Right lobe of liver (tissue), 6 donors: ENCODE measurements at regions not wholly inside any gene's neighbourhood (a gene's known extent, or its start where the extent isn't known, plus 50 kb on each side); places are given as distances from the start of the nearest gene placed in this dataset.
A peak's percentile ranks its signal among the peaks of the same experiment; 100 is the strongest.

Source experiments
- ATAC-seq, 4 donors: fragments of 200-7000 bp; cut with Tn5 transposase; one replicate each; pipeline ENCODE4 v1.9.1; 2020; ENCODE audit warnings: mild to moderate bottlenecking in 4 of 4, moderate library complexity in 4 of 4
- DNase-seq, 3 donors: peaks; one replicate each; pipeline ENCODE4 v3.0.0-alpha.2; 2020
- H3K27ac ChIP-seq, 3 donors: fragments of 200-600 bp; one replicate each; pipeline ENCODE4 v1.8.0; 2022
- H3K27me3 ChIP-seq, 2 donors: fragments of 200-600 bp; one replicate each; pipeline ENCODE4 v1.8.0; 2022
- H3K36me3 ChIP-seq, 4 donors: fragments of 200-600 bp; sonication (generic) in 1 of 4; one replicate each; pipeline versions ENCODE4 v1.5.1 to v1.8.0; 2017 to 2022; ENCODE audit warnings: control low read depth in 1 of 4
- H3K4me1 ChIP-seq, 4 donors: fragments of 200-600 bp; sonication (generic) in 1 of 4; one replicate each; pipeline versions ENCODE4 v1.5.1 to v1.8.0; 2017 to 2022; ENCODE audit warnings: control low read depth in 1 of 4
- H3K4me3 ChIP-seq, 3 donors: fragments of 200-600 bp; one replicate each; pipeline ENCODE4 v1.8.0; 2022
- H3K9me3 ChIP-seq, 4 donors: fragments of 200-600 bp; sonication (generic) in 1 of 4; one replicate each; pipeline versions ENCODE4 v1.5.1 to v1.8.0; 2017 to 2022; ENCODE audit warnings: control low read depth in 1 of 4
- CTCF ChIP-seq, 4 donors: fragments of 200-600 bp in 3 of 4; fragments of 450-650 bp in 1 of 4; IDR thresholded peaks; one replicate each; pipeline versions ENCODE4 v1.5.1 to v1.8.0; 2016 to 2022; ENCODE audit warnings: antibody characterized with exemption in 4 of 4, mild to moderate bottlenecking in 2 of 4
- POLR2A ChIP-seq: fragments of 450-650 bp; IDR thresholded peaks from one replicate; pipeline ENCODE4 v1.6.1; 2017; ENCODE audit warnings: antibody characterized with exemption, mild to moderate bottlenecking
- WGBS: methylation state at CpG from one replicate; pipeline ENCODE4 v1.1.6; 2018; ENCODE audit warnings: low coverage, low lambda C conversion rate; ENCODE audit not compliant: insufficient coverage; ENCODE audit errors: missing lambda C conversion rate; 5-methylcytosine and 5-hydroxymethylcytosine counted together
- intact Hi-C, 2 donors: fragments of 100-400 bp; cut with DNase I; formaldehyde crosslinking; loops; one replicate each; pipeline versions ENCODE4 v1.11.2 to v1.14.1; 2022
- donor health status: DM: no; HTN: yes; CAD: no.
- donor health status: DM: no; HTN: no; CAD: no.
- donor health status: DM: no; HTN: no; CAD: no.
- donor health status: DM: no; HTN: yes; CAD: no.
- donor health status: DM: no; HTN: yes; CAD: no.

GRCh38 chr1:223486932-223487886 is 94.0 kb downstream of the CCDC185 start:
- H3K9me3 ChIP-seq: no peaks in the 10 kb centered on the region

GRCh38 chr1:223487887-223488259 is 94.7 kb downstream of the CCDC185 start:
- no peak overlapping the region for H3K27ac ChIP-seq
- no peak overlapping the region for H3K4me3 ChIP-seq
- intact Hi-C loops: no loop called here
- no peaks in the 10 kb centered on the region for H3K27me3 ChIP-seq
- TF ChIP-seq POLR2A (no peak), CTCF (IDR thresholded peaks at IDR 0.05) (no peak)
- DNase-seq (no peak), ATAC-seq (no peak)
- H3K36me3 ChIP-seq: no peaks in the 10 kb centered on the region
- WGBS: 85% methylated on average over 5 of the region's 5 CpGs
- H3K4me1 ChIP-seq: no peaks in the 10 kb centered on the region
- H3K9me3 ChIP-seq: no peaks in the 10 kb centered on the region

More at GRCh38 chr1:223486932-223487886, 94.0 kb downstream of the CCDC185 start:
- Histone ChIP-seq H3K27ac (no peak overlapping the region), H3K27me3 (no peaks in the 10 kb centered on the region), H3K36me3 (no peaks in the 10 kb centered on the region), H3K4me1 (no peaks in the 10 kb centered on the region), H3K4me3 (no peak overlapping the region)
- DNase-seq: no peak
- 57% methylated on average over 8 of the region's 10 CpGs for WGBS
- no peak for ATAC-seq
- no peak for TF ChIP-seq CTCF (IDR thresholded peaks at IDR 0.05)
- TF ChIP-seq POLR2A: no peak
- intact Hi-C loops: no loop called here

GRCh38 chr1:223489439-223489838 is 96.2 kb downstream of the CCDC185 start:
- no peak for DNase-seq
- H3K27ac ChIP-seq: no peak overlapping the region
- no peaks in the 10 kb centered on the region for H3K9me3 ChIP-seq
- no peaks in the 10 kb centered on the region for H3K4me1 ChIP-seq
- no peak overlapping the region for H3K4me3 ChIP-seq
- H3K27me3 ChIP-seq: no peaks in the 10 kb centered on the region
- no peak for TF ChIP-seq CTCF (IDR thresholded peaks at IDR 0.05)
- TF ChIP-seq POLR2A: no peak
- intact Hi-C loops: no loop called here
- 100% methylated on average over 3 of the region's 5 CpGs for WGBS
- ATAC-seq: no peak
- no peaks in the 10 kb centered on the region for H3K36me3 ChIP-seq

- intact Hi-C loops: no loop called here
- Histone ChIP-seq H3K27me3 (no peaks in the 10 kb centered on the region), H3K36me3 (no peaks in the 10 kb centered on the region), H3K4me3 (no peak overlapping the region), H3K27ac (no peak overlapping the region), H3K9me3 (no peaks in the 10 kb centered on the region), H3K4me1 (no peaks in the 10 kb centered on the region)
- no CpG with 5 or more reads among the region's 3 CpGs for WGBS
- no peak for DNase-seq
- ATAC-seq: peak in 1 of 4 donors; percentile 33
- TF ChIP-seq CTCF (IDR thresholded peaks at IDR 0.05) (no peak), POLR2A (no peak)
Observed at GRCh38 chr1:223490256-223490655, 97.0 kb downstream of the CCDC185 start.
